SK-N-MC (cell line): ENCODE measurements at regions not wholly inside any gene's neighbourhood (a gene's known extent, or its start where the extent isn't known, plus 50 kb on each side); places are given as distances from the start of the nearest gene placed in this dataset.
"Not testable (repeated sequence)": the region's sequence is repeated elsewhere in the genome, so short reads cannot be mapped to it uniquely, and the experiment has no call there.

Source experiments
- DNase-seq: peaks from one replicate; pipeline ENCODE4 v3.0.0-alpha.2; 2011; ENCODE audit warnings: low read depth, low spot score
- H3K27ac ChIP-seq: fragments of 200-600 bp; sonication (generic); 2 replicates; pipeline ENCODE4 v1.5.1; 2016; ENCODE audit warnings: mixed run types
- H3K36me3 ChIP-seq: fragments of 200-600 bp; sonication (generic); 2 replicates; pipeline ENCODE4 v1.6.1; 2017; ENCODE audit warnings: antibody characterized with exemption, low read length, mixed read lengths; ENCODE audit not compliant: insufficient read depth
- H3K4me3 ChIP-seq: fragments of 200-600 bp; sonication (generic); 2 replicates; pipeline ENCODE4 v1.5.1; 2016
- H3K9ac ChIP-seq: fragments of 200-600 bp; sonication (generic); 2 replicates; pipeline ENCODE4 v1.8.0; 2017; ENCODE audit warnings: mixed run types, mixed read lengths; ENCODE audit not compliant: insufficient read length
- H3K9me3 ChIP-seq: fragments of 200-600 bp; sonication (generic); 2 replicates; pipeline ENCODE4 v1.6.1; 2017; ENCODE audit warnings: low read depth, mild to moderate bottlenecking, antibody characterized with exemption, low read length, moderate library complexity, mixed read lengths
- EZH2 ChIP-seq: fragments of 200-600 bp; sonication (generic); IDR thresholded peaks from one replicate; pipeline ENCODE4 v1.6.1; 2017; ENCODE audit warnings: antibody characterized with exemption
- FOXP2 ChIP-seq: optimal IDR thresholded peaks from 2 replicates; pipeline ENCODE3; 2011; ENCODE audit warnings: mild to moderate bottlenecking, moderate library complexity; ENCODE audit not compliant: insufficient read depth; ENCODE audit errors: extremely low read length, control extremely low read depth
- POLR2AphosphoS5 ChIP-seq: IDR thresholded peaks from 2 replicates; pipeline ENCODE4 v1.6.1; 2012; ENCODE audit warnings: mild to moderate bottlenecking, low read depth, low read length, borderline replicate concordance

GRCh38 chr5:74521401-74521800 is 119.1 kb downstream of the ENC1 start:
- TF ChIP-seq POLR2AphosphoS5 (no peak), EZH2 (no peak), FOXP2 (no peak)
- no peak for DNase-seq
- Histone ChIP-seq H3K36me3 (no peaks in the 10 kb centered on the region), H3K27ac (no peak overlapping the region), H3K9ac (no peak overlapping the region), H3K9me3 (no peaks in the 10 kb centered on the region), H3K4me3 (no peak overlapping the region)

- H3K9ac ChIP-seq, result no peak overlapping the region
- H3K36me3 ChIP-seq, result no peaks in the 10 kb centered on the region
- no peak overlapping the region for H3K27ac ChIP-seq
- H3K9me3 ChIP-seq, result no peaks in the 10 kb centered on the region
- no peak for DNase-seq
- TF ChIP-seq POLR2AphosphoS5 (no peak), FOXP2 (no peak), EZH2 (no peak)
- no peak overlapping the region for H3K4me3 ChIP-seq
Observed at GRCh38 chr5:74519679-74520078, 120.8 kb downstream of the ENC1 start.

- TF ChIP-seq EZH2 (no peak), FOXP2 (no peak), POLR2AphosphoS5 (no peak)
- no peak overlapping the region for H3K4me3 ChIP-seq
- no peaks in the 10 kb centered on the region for H3K9me3 ChIP-seq
- no peaks in the 10 kb centered on the region for H3K36me3 ChIP-seq
- H3K9ac ChIP-seq, result no peak overlapping the region
- no peak for DNase-seq
- H3K27ac ChIP-seq, result no peak overlapping the region
Observed at GRCh38 chr5:74519161-74519571, 121.4 kb downstream of the ENC1 start.

- H3K9me3 ChIP-seq, result no peaks in the 10 kb centered on the region
- no peak overlapping the region for H3K4me3 ChIP-seq
- no peak overlapping the region for H3K27ac ChIP-seq
- no peak overlapping the region for H3K9ac ChIP-seq
- TF ChIP-seq POLR2AphosphoS5, result no peak
- TF ChIP-seq EZH2, result no peak
- no peak for TF ChIP-seq FOXP2
- no peaks in the 10 kb centered on the region for H3K36me3 ChIP-seq
- DNase-seq, result no peak
Observed at GRCh38 chr5:74517700-74518099, 122.8 kb downstream of the ENC1 start.

GRCh38 chr5:74516211-74516636 is 124.3 kb downstream of the ENC1 start:
- Histone ChIP-seq H3K36me3 (no peaks in the 10 kb centered on the region), H3K9me3 (no peaks in the 10 kb centered on the region), H3K9ac (no peak overlapping the region), H3K27ac (no peak overlapping the region), H3K4me3 (no peak overlapping the region)
- DNase-seq, result no peak
- no peak for TF ChIP-seq EZH2
- no peak for TF ChIP-seq POLR2AphosphoS5
- TF ChIP-seq FOXP2, result no peak

GRCh38 chr5:74514888-74515551 is 125.5 kb downstream of the ENC1 start:
- Histone ChIP-seq H3K4me3 (no peak overlapping the region), H3K9me3 (no peaks in the 10 kb centered on the region), H3K27ac (no peak overlapping the region), H3K36me3 (no peaks in the 10 kb centered on the region), H3K9ac (no peak overlapping the region)
- no peak for TF ChIP-seq POLR2AphosphoS5
- no peak for TF ChIP-seq FOXP2
- TF ChIP-seq EZH2, result no peak
- no peak for DNase-seq

- H3K9ac ChIP-seq, H3K4me3 ChIP-seq, H3K36me3 ChIP-seq, DNase-seq, H3K27ac ChIP-seq, H3K9me3 ChIP-seq: not testable (repeated sequence)
Observed at GRCh38 chr5:74511770-74512169, 128.8 kb downstream of the ENC1 start.

- no peak overlapping the region for H3K9ac ChIP-seq
- TF ChIP-seq POLR2AphosphoS5 (no peak), FOXP2 (no peak), EZH2 (no peak)
- no peak overlapping the region for H3K4me3 ChIP-seq
- H3K36me3 ChIP-seq, result no peaks in the 10 kb centered on the region
- DNase-seq, result no peak
- H3K9me3 ChIP-seq, result no peaks in the 10 kb centered on the region
- no peak overlapping the region for H3K27ac ChIP-seq
Observed at GRCh38 chr5:74510476-74511075, 130.0 kb downstream of the ENC1 start.
